A673 (cell line): ENCODE measurements at regions not wholly inside any gene's neighbourhood (a gene's known extent, or its start where the extent isn't known, plus 50 kb on each side); places are given as distances from the start of the nearest gene placed in this dataset.
"Not testable (repeated sequence)": the region's sequence is repeated elsewhere in the genome, so short reads cannot be mapped to it uniquely, and the experiment has no call there.

ENCODE experiments used
- BruUV-seq: library from RNA; stranded (reverse); fragments of 400-500 nt; replicated peaks from 2 replicates; lab custom pipeline; 2021; lab: Mats Ljungman, UMichigan
- CTCF ChIA-PET: fragments of 300-600 bp; sonication (Branson Sonifier 250); formaldehyde crosslinking; loops from one replicate; lab custom pipeline; 2022; ENCODE audit warnings: antibody characterized with exemption; lab: Charles Lee
- POLR2A ChIA-PET: fragments of 300-600 bp; sonication (Branson Sonifier 250); formaldehyde crosslinking; loops from one replicate; lab custom pipeline; 2022; ENCODE audit warnings: antibody characterized with exemption; ENCODE audit not compliant: low non-redundant PET; lab: Charles Lee
- DNase-seq: peaks from one replicate; pipeline ENCODE4 v3.0.0-alpha.2; 2015; ENCODE audit warnings: low spot score
- H3K27ac ChIP-seq: fragments of 200-600 bp; sonication (generic); 2 replicates; pipeline ENCODE4 v1.5.1; 2016; ENCODE audit warnings: mixed run types, low read depth, mild to moderate bottlenecking, mixed read lengths, antibody characterized with exemption, low read length; ENCODE audit not compliant: poor library complexity, severe bottlenecking
- H3K27me3 ChIP-seq: fragments of 200-600 bp; sonication (generic); replicated peaks from 2 replicates; pipeline ENCODE4 v1.6.1; 2017; ENCODE audit warnings: mixed run types, low read depth, mild to moderate bottlenecking, mixed read lengths, antibody characterized with exemption, low read length; ENCODE audit not compliant: insufficient read depth, poor library complexity
- H3K36me3 ChIP-seq: fragments of 200-600 bp; sonication (generic); 2 replicates; pipeline ENCODE4 v1.6.1; 2016; ENCODE audit warnings: mixed run types, mild to moderate bottlenecking, mixed read lengths, antibody characterized with exemption, low read length; ENCODE audit not compliant: insufficient read depth, poor library complexity, severe bottlenecking
- H3K4me1 ChIP-seq: fragments of 200-600 bp; sonication (generic); 2 replicates; pipeline ENCODE4 v1.6.1; 2017; ENCODE audit warnings: mixed run types, mild to moderate bottlenecking, mixed read lengths, antibody characterized with exemption, low read length; ENCODE audit not compliant: insufficient read depth, poor library complexity, severe bottlenecking
- H3K4me3 ChIP-seq: fragments of 200-600 bp; sonication (generic); 2 replicates; pipeline ENCODE4 v1.5.1; 2016; ENCODE audit warnings: low read depth, mixed run types, mild to moderate bottlenecking, mixed read lengths, low read length; ENCODE audit not compliant: poor library complexity, severe bottlenecking
- H3K9me3 ChIP-seq: fragments of 200-600 bp; sonication (generic); 2 replicates; pipeline ENCODE4 v1.6.1; 2016; ENCODE audit warnings: mixed run types, low read depth, mild to moderate bottlenecking, mixed read lengths, antibody characterized with exemption, low read length; ENCODE audit not compliant: poor library complexity, severe bottlenecking
- EZH2 ChIP-seq: fragments of 200-600 bp; sonication (generic); IDR thresholded peaks from 2 replicates; pipeline ENCODE4 v1.6.1; 2017; ENCODE audit warnings: borderline replicate concordance, low read depth, mild to moderate bottlenecking, mixed read lengths, antibody characterized with exemption, low read length; ENCODE audit not compliant: poor library complexity, severe bottlenecking
- intact Hi-C: fragments of 100-400 bp; cut with micrococcal nuclease; formaldehyde crosslinking; loops from one replicate; pipeline ENCODE4 v1.10.0; 2022; ENCODE audit not compliant: unreplicated experiment
- TF ChIP-seq, protein P1 (sequence below): fragments of 300-800, 200-600 bp; sonication (generic); conservative IDR thresholded peaks from 2 replicates; pipeline ENCODE4 v1.5.1; 2017; ENCODE audit warnings: low read depth, mild to moderate bottlenecking, antibody characterized with exemption, low read length, moderate library complexity, mixed read lengths

- no peaks in the 10 kb centered on the region for H3K27me3 ChIP-seq
- no peak overlapping the region for H3K27ac ChIP-seq
- ChIA-PET CTCF (no interaction called here), POLR2A (no interaction called here)
- TF ChIP-seq EZH2, result no peak
- TF ChIP-seq, protein P1, sequence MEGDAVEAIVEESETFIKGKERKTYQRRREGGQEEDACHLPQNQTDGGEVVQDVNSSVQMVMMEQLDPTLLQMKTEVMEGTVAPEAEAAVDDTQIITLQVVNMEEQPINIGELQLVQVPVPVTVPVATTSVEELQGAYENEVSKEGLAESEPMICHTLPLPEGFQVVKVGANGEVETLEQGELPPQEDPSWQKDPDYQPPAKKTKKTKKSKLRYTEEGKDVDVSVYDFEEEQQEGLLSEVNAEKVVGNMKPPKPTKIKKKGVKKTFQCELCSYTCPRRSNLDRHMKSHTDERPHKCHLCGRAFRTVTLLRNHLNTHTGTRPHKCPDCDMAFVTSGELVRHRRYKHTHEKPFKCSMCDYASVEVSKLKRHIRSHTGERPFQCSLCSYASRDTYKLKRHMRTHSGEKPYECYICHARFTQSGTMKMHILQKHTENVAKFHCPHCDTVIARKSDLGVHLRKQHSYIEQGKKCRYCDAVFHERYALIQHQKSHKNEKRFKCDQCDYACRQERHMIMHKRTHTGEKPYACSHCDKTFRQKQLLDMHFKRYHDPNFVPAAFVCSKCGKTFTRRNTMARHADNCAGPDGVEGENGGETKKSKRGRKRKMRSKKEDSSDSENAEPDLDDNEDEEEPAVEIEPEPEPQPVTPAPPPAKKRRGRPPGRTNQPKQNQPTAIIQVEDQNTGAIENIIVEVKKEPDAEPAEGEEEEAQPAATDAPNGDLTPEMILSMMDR, result no peak
- BruUV-seq, result no TSS peak
- no peak for DNase-seq
- H3K36me3 ChIP-seq, result no peaks in the 10 kb centered on the region
- H3K4me1 ChIP-seq, result no peaks in the 10 kb centered on the region
- H3K4me3 ChIP-seq, result no peak overlapping the region
- H3K9me3 ChIP-seq, result no peaks in the 10 kb centered on the region
- intact Hi-C loops, result no loop called here
These were observed 712.9 kb downstream of the NUP35 start for GRCh38 chr2:183837157-183837556.

DNA sequence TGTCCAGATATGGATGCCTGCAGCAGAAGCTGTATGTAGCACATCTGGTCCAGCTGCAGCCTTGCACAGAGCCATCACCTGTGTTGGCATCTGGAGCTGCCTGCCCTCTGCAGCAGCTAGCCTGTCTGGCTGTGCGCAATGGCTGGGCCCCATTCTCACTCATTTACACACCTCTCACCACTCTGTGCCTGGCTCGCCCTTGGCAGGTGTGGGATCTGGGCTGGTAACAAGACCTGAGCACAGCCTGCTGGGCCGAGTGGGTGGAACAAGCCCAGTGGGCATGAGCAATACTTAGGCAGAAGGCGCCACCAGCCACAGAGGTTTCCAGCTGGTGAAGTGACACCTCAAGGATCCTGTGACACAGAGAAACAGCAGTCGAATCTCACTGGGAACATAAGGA lies 714.1 kb downstream of the NUP35 start:
- no peak for DNase-seq
- intact Hi-C loops, result no loop called here

DNA sequence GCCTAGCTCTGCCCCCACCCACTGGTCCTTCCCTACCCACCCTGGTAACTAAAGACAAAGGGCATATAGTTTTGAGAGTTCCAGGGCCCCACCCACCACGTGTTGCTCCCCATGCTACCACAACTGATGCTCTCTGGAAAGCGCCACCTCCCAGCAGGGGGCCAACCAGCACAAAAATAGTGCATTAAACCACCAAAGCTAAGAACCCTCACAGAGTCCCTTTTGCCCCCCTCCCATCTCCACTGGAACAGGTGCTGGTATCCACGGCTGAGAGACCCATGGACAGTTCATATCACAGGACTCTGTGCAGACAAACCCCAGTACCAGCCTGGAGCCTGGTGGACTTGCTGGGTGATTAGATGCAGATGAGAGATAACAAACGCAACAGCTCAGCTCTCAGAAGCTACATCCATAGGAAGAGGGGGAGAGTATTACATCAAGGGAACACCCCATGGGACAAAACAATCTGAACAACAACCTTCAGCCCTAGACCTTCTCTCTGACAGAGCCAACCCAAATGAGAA lies 715.9 kb downstream of the NUP35 start:
- Histone ChIP-seq H3K27me3 (no peaks in the 10 kb centered on the region), H3K4me1 (no peaks in the 10 kb centered on the region), H3K36me3 (no peaks in the 10 kb centered on the region), H3K9me3 (no peaks in the 10 kb centered on the region), H3K27ac (no peak overlapping the region), H3K4me3 (no peak overlapping the region)
- TF ChIP-seq EZH2, result no peak
- TF ChIP-seq, protein P1, result no peak
- no peak for DNase-seq
- POLR2A ChIA-PET, result no interaction called here
- CTCF ChIA-PET, result no interaction called here
- intact Hi-C loops, result no loop called here
- no TSS peak for BruUV-seq

More for the DNA sequence above, 714.1 kb downstream of the NUP35 start:
- ChIA-PET POLR2A (no interaction called here), CTCF (no interaction called here)
- BruUV-seq, result no TSS peak
- no peak overlapping the region for H3K4me3 ChIP-seq
- H3K9me3 ChIP-seq, result no peaks in the 10 kb centered on the region
- TF ChIP-seq, protein P1, result no peak
- no peak for TF ChIP-seq EZH2
- H3K27me3 ChIP-seq, result no peaks in the 10 kb centered on the region
- H3K36me3 ChIP-seq, result no peaks in the 10 kb centered on the region
- no peak overlapping the region for H3K27ac ChIP-seq
- H3K4me1 ChIP-seq, result no peaks in the 10 kb centered on the region

DNA sequence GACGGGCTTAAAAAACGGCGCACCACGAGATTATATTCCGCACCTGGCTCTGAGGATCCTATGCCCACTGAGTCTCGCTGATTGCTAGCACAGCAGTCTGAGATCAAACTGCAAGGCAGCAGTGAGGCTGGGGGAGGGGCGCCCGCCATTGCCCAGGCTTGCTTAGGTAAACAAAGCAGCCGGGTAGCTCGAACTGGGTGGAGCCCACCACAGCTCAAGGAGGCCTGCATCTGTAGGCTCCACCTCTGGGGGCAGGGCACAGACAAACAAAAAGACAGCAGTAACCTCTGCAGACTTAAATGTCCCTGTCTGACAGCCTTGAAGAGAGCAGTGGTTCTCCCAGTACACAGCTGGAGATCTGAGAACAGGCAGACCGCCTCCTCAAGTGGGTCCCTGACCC lies 725.6 kb downstream of the NUP35 start:
- H3K27me3 ChIP-seq, POLR2A ChIA-PET, H3K27ac ChIP-seq, H3K4me1 ChIP-seq, H3K4me3 ChIP-seq, H3K9me3 ChIP-seq, intact Hi-C loops, DNase-seq, H3K36me3 ChIP-seq, BruUV-seq, CTCF ChIA-PET: not testable (repeated sequence)
